Esophagus muscularis mucosa (tissue), 4 donors: ENCODE measurements at regions not wholly inside any gene's neighbourhood (a gene's known extent, or its start where the extent isn't known, plus 50 kb on each side); places are given as distances from the start of the nearest gene placed in this dataset.

Experiments
- DNase-seq: peaks from one replicate; pipeline ENCODE4 v3.0.0-alpha.2; 2017; ENCODE audit errors: extremely low spot score
- H3K27ac ChIP-seq, 4 donors: fragments of 200-600 bp; sonication (generic); replicated peaks in 1 of 4; 1 replicate in 3 of 4; 2 replicates in 1 of 4; pipeline ENCODE4 v1.5.1; 2016 to 2019; ENCODE audit warnings: mild to moderate bottlenecking in 1 of 4
- H3K27me3 ChIP-seq, 4 donors: fragments of 200-600 bp; sonication (generic); one replicate each; pipeline versions ENCODE4 v1.5.1 to v1.6.0; 2016 to 2019
- H3K36me3 ChIP-seq, 4 donors: fragments of 200-600 bp; sonication (generic); one replicate each; pipeline ENCODE4 v1.5.1; 2016 to 2019
- H3K4me1 ChIP-seq, 4 donors: fragments of 200-600 bp; sonication (generic); one replicate each; pipeline ENCODE4 v1.5.1; 2016 to 2019
- H3K4me3 ChIP-seq, 4 donors: fragments of 200-600 bp; sonication (generic); 1 replicate in 2 of 4; 2 replicates in 2 of 4; pipeline ENCODE4 v1.5.1; 2016 to 2019; ENCODE audit warnings: mild to moderate bottlenecking in 4 of 4, moderate library complexity in 1 of 4
- H3K9me3 ChIP-seq, 4 donors: fragments of 200-600 bp; sonication (generic); 1 replicate in 3 of 4; 2 replicates in 1 of 4; pipeline ENCODE4 v1.5.1; 2016 to 2019
- EP300 ChIP-seq: sonication (generic); formaldehyde crosslinking; IDR thresholded peaks from one replicate; pipeline ENCODE4 v1.6.1; 2017; ENCODE audit warnings: antibody characterized with exemption
- POLR2A ChIP-seq: fragments of 450-650 bp; IDR thresholded peaks from one replicate; pipeline ENCODE4 v1.6.1; 2017; ENCODE audit warnings: antibody characterized with exemption, moderate library complexity, mild to moderate bottlenecking, low read depth
- POLR2AphosphoS5 ChIP-seq, 2 donors: sonication (generic); formaldehyde crosslinking; IDR thresholded peaks; one replicate each; pipeline ENCODE4 v1.6.1; 2017; ENCODE audit warnings: antibody characterized with exemption in 2 of 2
- WGBS: methylation state at CpG from one replicate; pipeline ENCODE4 v1.1.5; 2018; 5-methylcytosine and 5-hydroxymethylcytosine counted together
- intact Hi-C: fragments of 100-400 bp; cut with DNase I; formaldehyde crosslinking; loops from one replicate; pipeline ENCODE4 v1.15.1; 2023
- TF ChIP-seq, protein P1 (sequence below), 3 experiments: fragments of 200-600 bp in 2 of 3; fragments of 450-650 bp in 1 of 3; sonication (generic) in 2 of 3; IDR thresholded peaks; one replicate each; pipeline ENCODE4 v1.5.1; 2017 to 2019; ENCODE audit warnings: antibody characterized with exemption in 3 of 3, mild to moderate bottlenecking in 2 of 3, moderate library complexity in 1 of 3

DNA sequence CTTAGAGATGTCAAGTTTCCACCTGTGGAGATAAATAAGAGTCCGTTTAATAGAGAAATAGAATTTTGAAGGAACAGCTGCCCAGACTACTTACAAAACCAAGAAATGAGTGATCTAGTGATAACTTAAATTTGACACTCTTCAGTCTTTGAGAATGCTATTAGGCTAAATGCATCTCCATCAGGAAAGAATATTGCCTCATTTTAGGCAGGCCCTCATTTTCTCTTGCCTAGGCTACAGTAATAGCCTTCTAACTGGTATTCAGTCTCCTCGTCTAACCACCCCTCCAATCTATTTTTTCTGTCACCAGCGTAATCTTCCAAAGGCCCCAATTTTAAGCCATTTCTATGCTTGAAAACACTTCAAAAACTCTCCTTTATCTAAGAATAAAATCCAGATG, 537.8 kb upstream of the CA10 start:
- Histone ChIP-seq H3K9me3 (no peaks in the 10 kb centered on the region), H3K4me1 (no peaks in the 10 kb centered on the region), H3K27ac (no peak overlapping the region), H3K36me3 (no peaks in the 10 kb centered on the region), H3K27me3 (no peaks in the 10 kb centered on the region), H3K4me3 (no peak overlapping the region)
- DNase-seq, result no peak
- intact Hi-C loops, result no loop called here
- WGBS, result 92% methylated on average over 3 of the region's 3 CpGs
- no peak for TF ChIP-seq POLR2A
- TF ChIP-seq POLR2AphosphoS5 (IDR thresholded peaks at IDR 0.05), result no peak
- TF ChIP-seq, protein P1, sequence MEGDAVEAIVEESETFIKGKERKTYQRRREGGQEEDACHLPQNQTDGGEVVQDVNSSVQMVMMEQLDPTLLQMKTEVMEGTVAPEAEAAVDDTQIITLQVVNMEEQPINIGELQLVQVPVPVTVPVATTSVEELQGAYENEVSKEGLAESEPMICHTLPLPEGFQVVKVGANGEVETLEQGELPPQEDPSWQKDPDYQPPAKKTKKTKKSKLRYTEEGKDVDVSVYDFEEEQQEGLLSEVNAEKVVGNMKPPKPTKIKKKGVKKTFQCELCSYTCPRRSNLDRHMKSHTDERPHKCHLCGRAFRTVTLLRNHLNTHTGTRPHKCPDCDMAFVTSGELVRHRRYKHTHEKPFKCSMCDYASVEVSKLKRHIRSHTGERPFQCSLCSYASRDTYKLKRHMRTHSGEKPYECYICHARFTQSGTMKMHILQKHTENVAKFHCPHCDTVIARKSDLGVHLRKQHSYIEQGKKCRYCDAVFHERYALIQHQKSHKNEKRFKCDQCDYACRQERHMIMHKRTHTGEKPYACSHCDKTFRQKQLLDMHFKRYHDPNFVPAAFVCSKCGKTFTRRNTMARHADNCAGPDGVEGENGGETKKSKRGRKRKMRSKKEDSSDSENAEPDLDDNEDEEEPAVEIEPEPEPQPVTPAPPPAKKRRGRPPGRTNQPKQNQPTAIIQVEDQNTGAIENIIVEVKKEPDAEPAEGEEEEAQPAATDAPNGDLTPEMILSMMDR (IDR thresholded peaks at IDR 0.05), result no peak
- TF ChIP-seq EP300, result no peak

DNA sequence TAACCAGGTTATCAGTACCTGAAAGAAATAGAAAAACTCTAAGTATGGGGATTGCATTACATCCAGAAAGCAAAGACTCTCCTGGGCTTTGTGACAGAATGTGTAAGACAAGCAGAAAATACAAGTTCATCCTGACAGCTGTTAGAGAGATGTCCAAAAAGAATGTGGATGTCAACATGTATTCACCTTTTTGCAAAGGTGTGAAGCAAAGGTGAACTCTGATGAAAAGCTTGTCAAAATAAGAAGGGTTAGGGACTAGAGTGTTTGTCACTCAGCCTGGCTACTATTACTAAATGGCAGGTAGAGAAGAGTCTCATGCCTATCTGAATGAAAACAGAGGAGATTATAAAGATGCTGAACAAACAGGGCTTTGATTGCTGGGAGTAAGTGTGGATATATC, 527.6 kb upstream of the CA10 start:
- H3K4me3 ChIP-seq, result no peak overlapping the region
- intact Hi-C loops, result no loop called here
- H3K36me3 ChIP-seq, result no peaks in the 10 kb centered on the region
- no peaks in the 10 kb centered on the region for H3K9me3 ChIP-seq
- DNase-seq, result no peak
- no peaks in the 10 kb centered on the region for H3K4me1 ChIP-seq
- TF ChIP-seq POLR2A, result no peak
- TF ChIP-seq, protein P1 (IDR thresholded peaks at IDR 0.05), result no peak
- no peak for TF ChIP-seq EP300
- no peak for TF ChIP-seq POLR2AphosphoS5 (IDR thresholded peaks at IDR 0.05)
- H3K27me3 ChIP-seq, result no peaks in the 10 kb centered on the region
- H3K27ac ChIP-seq, result no peak overlapping the region

DNA sequence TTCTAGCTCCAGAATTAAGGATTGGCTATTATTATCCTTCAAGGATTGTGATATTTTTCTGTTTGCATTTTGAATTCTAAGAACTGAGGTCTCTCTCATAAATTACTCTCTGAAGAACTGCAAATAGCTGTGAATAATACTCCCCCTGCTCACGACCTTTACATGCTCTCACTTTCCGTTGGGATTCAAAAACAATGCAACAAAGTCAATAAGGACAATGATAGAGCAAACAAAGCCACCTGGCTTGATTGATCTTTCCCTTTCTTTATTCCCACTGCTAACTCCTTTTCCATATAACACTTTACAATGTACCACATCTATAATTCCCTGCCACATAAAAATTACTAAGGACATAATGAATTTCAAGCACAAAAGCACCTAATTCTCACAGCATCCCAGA, 523.0 kb upstream of the CA10 start:
- intact Hi-C loops, result no loop called here
- Histone ChIP-seq H3K36me3 (no peaks in the 10 kb centered on the region), H3K27me3 (no peaks in the 10 kb centered on the region), H3K4me1 (no peaks in the 10 kb centered on the region), H3K4me3 (no peak overlapping the region), H3K9me3 (peaks cover 0 to 28% (median 3%) of the 10 kb centered on the region in 4 donors), H3K27ac (no peak overlapping the region)
- TF ChIP-seq POLR2A, result no peak
- TF ChIP-seq POLR2AphosphoS5 (IDR thresholded peaks at IDR 0.05), result no peak
- TF ChIP-seq, protein P1 (IDR thresholded peaks at IDR 0.05), result no peak
- no peak for TF ChIP-seq EP300
- no peak for DNase-seq
- 23% methylated on average over 1 of the region's 2 CpGs for WGBS

DNA sequence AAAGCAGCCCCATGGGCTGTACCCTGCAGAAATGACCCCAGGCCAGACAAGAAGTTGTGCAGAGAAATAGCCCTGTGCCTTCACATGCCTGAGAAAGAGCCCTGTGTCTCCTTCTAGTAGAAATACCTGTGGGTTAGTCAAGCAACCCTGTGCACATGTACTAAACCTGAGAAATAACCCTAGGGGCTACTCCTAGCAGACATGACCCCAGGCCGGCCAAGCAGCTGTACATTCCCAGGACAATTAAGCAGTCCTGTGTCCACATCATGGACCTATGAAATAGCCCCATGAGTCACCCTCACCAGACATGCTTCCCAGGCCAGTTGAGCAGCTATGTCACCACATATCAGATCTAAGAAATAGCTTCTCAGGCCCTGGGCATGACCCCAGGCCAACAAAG, 519.7 kb upstream of the CA10 start:
- Histone ChIP-seq H3K27me3 (no peaks in the 10 kb centered on the region), H3K27ac (no peak overlapping the region), H3K36me3 (no peaks in the 10 kb centered on the region), H3K4me1 (no peaks in the 10 kb centered on the region), H3K4me3 (no peak overlapping the region), H3K9me3 (peaks cover 0 to 28% (median 3%) of the 10 kb centered on the region in 4 donors)
- TF ChIP-seq POLR2A (no peak), POLR2AphosphoS5 (IDR thresholded peaks at IDR 0.05) (no peak), EP300 (no peak)
- TF ChIP-seq, protein P1 (IDR thresholded peaks at IDR 0.05), result no peak
- WGBS, result no CpG with 5 or more reads among the region's 1 CpG
- intact Hi-C loops, result no loop called here
- DNase-seq, result no peak

DNA sequence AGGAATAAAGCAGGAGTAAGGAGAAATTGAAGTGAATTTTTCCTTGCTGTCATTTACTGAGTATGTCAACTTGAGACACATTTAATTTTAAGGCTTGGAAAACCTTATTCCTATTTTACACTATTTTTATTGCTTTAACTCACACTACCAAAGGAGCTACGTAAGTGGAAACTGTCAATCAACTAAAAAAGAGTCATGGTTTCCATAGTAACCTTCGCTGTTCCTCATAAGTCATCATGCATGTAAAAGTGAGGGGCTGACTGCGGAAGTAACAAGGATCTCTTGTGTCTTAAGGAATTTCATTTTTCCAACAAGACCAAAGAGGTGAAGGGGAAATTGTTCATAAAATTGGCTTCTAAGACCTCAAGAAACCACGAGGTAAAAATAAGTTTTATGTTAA, 516.2 kb upstream of the CA10 start:
- intact Hi-C loops, result no loop called here
- 64% methylated on average over 4 of the region's 4 CpGs for WGBS
- TF ChIP-seq EP300 (no peak), POLR2AphosphoS5 (IDR thresholded peaks at IDR 0.05) (no peak), POLR2A (no peak)
- TF ChIP-seq, protein P1 (IDR thresholded peaks at IDR 0.05), result no peak

More for the DNA sequence above, 516.2 kb upstream of the CA10 start:
- no peak overlapping the region for H3K4me3 ChIP-seq
- peaks cover 0 to 17% (median 3%) of the 10 kb centered on the region in 4 donors for H3K9me3 ChIP-seq
- H3K27ac ChIP-seq, result no peak overlapping the region
- no peak for DNase-seq
- no peaks in the 10 kb centered on the region for H3K36me3 ChIP-seq
- no peaks in the 10 kb centered on the region for H3K27me3 ChIP-seq
- no peaks in the 10 kb centered on the region for H3K4me1 ChIP-seq
